ENCODE measurements at regions not wholly inside any gene's neighbourhood (a gene's known extent, or its start where the extent isn't known, plus 50 kb on each side); places are given as distances from the start of the nearest gene placed in this dataset.

DNA sequence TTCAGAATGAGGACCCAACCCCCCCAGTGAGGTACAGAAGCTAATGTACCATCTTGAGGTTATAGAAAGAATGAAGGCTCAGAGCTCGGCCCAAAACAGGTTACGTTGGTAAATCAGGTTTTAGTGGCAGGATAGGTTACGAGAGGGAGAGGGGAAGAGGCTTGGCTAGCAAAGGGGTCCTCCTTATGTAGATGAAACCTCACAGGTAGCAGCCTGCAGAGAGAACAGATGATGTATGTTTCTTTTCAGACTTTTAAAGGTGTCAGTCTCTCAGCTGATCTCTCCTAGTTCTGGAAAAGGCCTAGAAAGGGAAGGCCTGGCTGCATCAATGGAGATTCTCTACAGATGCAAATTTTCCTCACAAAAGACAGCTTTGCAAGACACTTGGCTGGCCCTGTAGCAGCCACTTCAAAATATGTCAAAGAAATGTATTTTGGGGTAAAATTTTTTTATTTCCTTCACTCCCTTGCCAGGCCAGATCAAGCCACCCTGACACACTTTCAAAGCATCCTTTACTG lies 71.7 kb upstream of the CPSF6 start:
- ATAC-seq (no peak), FAIRE-seq (no peak), DNase-seq (ENCODE audit: low read depth, low spot score) (no peak)
- Histone ChIP-seq H3K4me1 (ENCODE audit: control insufficient read depth, insufficient read depth, low read length) (no peaks in the 10 kb centered on the region), H3K9ac (ENCODE audit: control insufficient read depth, insufficient read depth, low read length) (no peak overlapping the region), H3K36me3 (ENCODE audit: control insufficient read depth in 2 of 2, insufficient read depth in 2 of 2, low read length in 1 of 2) (no peaks in the 10 kb centered on the region), H3K27ac (ENCODE audit: control insufficient read depth, insufficient read depth) (no peak overlapping the region), H3K4me3 (no peak overlapping the region), H3K9me3 (replicated peaks; ENCODE audit: control insufficient read depth, insufficient read depth, low read length) (no peaks in the 10 kb centered on the region), H2AFZ (ENCODE audit: control insufficient read depth, low read depth, low read length) (no peak overlapping the region), H3K79me2 (ENCODE audit: control insufficient read depth, insufficient read depth, low read length) (no peaks in the 10 kb centered on the region), H3K4me2 (ENCODE audit: control insufficient read depth, insufficient read depth) (no peak overlapping the region), H4K20me1 (ENCODE audit: control insufficient read depth, insufficient read depth) (no peaks in the 10 kb centered on the region), H3K27me3 (replicated peaks in 1 of 2; ENCODE audit: control insufficient read depth in 2 of 2, insufficient read depth in 2 of 2, low read length in 1 of 2) (no peaks in the 10 kb centered on the region)
- CTCF ChIA-PET, result interaction anchor here (1.1 to 1.9 kb wide), 2 partner anchors 11 to 12 kb away, joined by 3 to 5 read pairs; no protein-coding TSS in a partner anchor
- SMC1A ChIA-PET (ENCODE audit: uncharacterized antibody, unreplicated experiment), result interaction anchor here (0.7 to 1.4 kb wide), 3 partner anchors 11 to 125 kb away, joined by 3 read pairs; no protein-coding TSS in a partner anchor
- RAD21 ChIA-PET (ENCODE audit: unreplicated experiment), result no interaction called here
- 79% methylated on average over 3 of the region's 3 CpGs for WGBS (ENCODE audit: insufficient coverage, insufficient replicate concordance, low lambda C conversion rate, missing lambda C conversion rate)
- intact Hi-C loops (cut with micrococcal nuclease; ENCODE audit: unreplicated experiment) (no loop called here), in situ Hi-C loops (cut with MboI) (no loop called here)
- POLR2A ChIA-PET, result no interaction called here
- TF ChIP-seq ZNF217 (IDR thresholded peaks at IDR 0.05) (no peak), CHD1 (IDR thresholded peaks at IDR 0.05; ENCODE audit: low read depth, low read length) (no peak), POLR2A (IDR thresholded peaks at IDR 0.05; ENCODE audit: low read depth, low read length) (no peak), MAX (IDR thresholded peaks at IDR 0.05; ENCODE audit: low read depth, low read length) (no peak), KAT2A (conservative IDR thresholded peaks at IDR 0.05; ENCODE audit: control insufficient read depth, low read depth, low read length) (no peak), BMI1 (IDR thresholded peaks at IDR 0.05; ENCODE audit: borderline replicate concordance) (no peak), ATF7 (IDR thresholded peaks at IDR 0.05; ENCODE audit: low read depth) (no peak), BACH1 (IDR thresholded peaks at IDR 0.05; ENCODE audit: borderline replicate concordance) (no peak), SREBF2 (IDR thresholded peaks at IDR 0.05; ENCODE audit: low read length) (no peak), HDAC6 (IDR thresholded peaks at IDR 0.05; ENCODE audit: unreplicated experiment) (no peak), ZZZ3 (IDR thresholded peaks at IDR 0.05; ENCODE audit: control insufficient read depth, insufficient read length, low read depth) (no peak), ATF3 (IDR thresholded peaks at IDR 0.05; ENCODE audit: borderline replicate concordance, extremely low read depth, low read depth, low read length) (no peak), TCF7 (IDR thresholded peaks at IDR 0.05; ENCODE audit: borderline replicate concordance) (no peak), NFYB (IDR thresholded peaks at IDR 0.05; ENCODE audit: insufficient read depth, low read depth, low read length) (no peak), SPI1 (IDR thresholded peaks at IDR 0.05; ENCODE audit: borderline replicate concordance, insufficient read depth, low read depth, low read length) (no peak), ZNF622 (IDR thresholded peaks at IDR 0.05) (no peak), E2F4 (IDR thresholded peaks at IDR 0.05; ENCODE audit: low read depth, low read length) (no peak), ELK1 (IDR thresholded peaks at IDR 0.05; ENCODE audit: low read depth, low read length) (no peak), SIN3A (IDR thresholded peaks at IDR 0.05; ENCODE audit: low read depth, low read length) (no peak)
- TF ChIP-seq, protein P1, sequence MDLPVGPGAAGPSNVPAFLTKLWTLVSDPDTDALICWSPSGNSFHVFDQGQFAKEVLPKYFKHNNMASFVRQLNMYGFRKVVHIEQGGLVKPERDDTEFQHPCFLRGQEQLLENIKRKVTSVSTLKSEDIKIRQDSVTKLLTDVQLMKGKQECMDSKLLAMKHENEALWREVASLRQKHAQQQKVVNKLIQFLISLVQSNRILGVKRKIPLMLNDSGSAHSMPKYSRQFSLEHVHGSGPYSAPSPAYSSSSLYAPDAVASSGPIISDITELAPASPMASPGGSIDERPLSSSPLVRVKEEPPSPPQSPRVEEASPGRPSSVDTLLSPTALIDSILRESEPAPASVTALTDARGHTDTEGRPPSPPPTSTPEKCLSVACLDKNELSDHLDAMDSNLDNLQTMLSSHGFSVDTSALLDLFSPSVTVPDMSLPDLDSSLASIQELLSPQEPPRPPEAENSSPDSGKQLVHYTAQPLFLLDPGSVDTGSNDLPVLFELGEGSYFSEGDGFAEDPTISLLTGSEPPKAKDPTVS (IDR thresholded peaks at IDR 0.05; ENCODE audit: low read depth, low read length), result no peak
- BruUV-seq (replicated peaks), result no TSS peak
